ENCODE measurements at regions not wholly inside any gene's neighbourhood (a gene's known extent, or its start where the extent isn't known, plus 50 kb on each side); places are given as distances from the start of the nearest gene placed in this dataset.

DNA sequence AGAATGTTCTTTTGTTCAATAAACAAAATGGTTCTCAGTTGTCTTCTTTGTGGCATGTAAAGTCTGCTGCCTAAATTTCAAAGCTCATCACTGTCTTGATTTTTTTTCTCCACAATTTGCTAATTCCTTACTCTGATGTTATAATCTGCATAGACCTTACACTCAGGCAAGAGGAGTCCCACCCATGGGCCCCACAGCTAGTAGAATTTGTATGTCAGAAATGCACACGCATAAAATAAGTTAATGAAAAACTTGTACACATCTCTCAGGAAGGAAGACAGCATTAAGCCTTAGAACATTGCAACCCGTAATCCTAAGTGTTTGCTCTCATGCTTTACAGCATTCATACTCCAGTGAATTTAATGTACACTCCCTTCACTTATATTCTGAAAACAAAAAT lies 280.8 kb downstream of the ATXN7L3B start:
- Histone ChIP-seq H3K79me2 (ENCODE audit: insufficient read depth, low read length) (no peaks in the 10 kb centered on the region), H3K27ac (ENCODE audit: low read length) (no peak overlapping the region), H3K9me3 (ENCODE audit: insufficient read depth, low read length, severe bottlenecking) (no peaks in the 10 kb centered on the region), H4K20me1 (ENCODE audit: insufficient read depth, low read length) (no peaks in the 10 kb centered on the region), H2AFZ (ENCODE audit: low read depth, low read length) (no peak overlapping the region), H3K9ac (ENCODE audit: low read depth, low read length) (no peak overlapping the region), H3K27me3 (ENCODE audit: insufficient read depth, low read length, poor library complexity) (no peaks in the 10 kb centered on the region), H3K4me2 (ENCODE audit: insufficient read depth, low read length) (no peak overlapping the region), H3K4me3 (ENCODE audit: low read depth in 1 of 2, low read length in 2 of 2) (no peak overlapping the region), H3K36me3 (ENCODE audit: insufficient read depth, low read length) (no peaks in the 10 kb centered on the region), H3K4me1 (ENCODE audit: insufficient read depth, low read length) (no peaks in the 10 kb centered on the region)
- no peak for TF ChIP-seq EZH2 (IDR thresholded peaks at IDR 0.05; ENCODE audit: borderline replicate concordance, low read depth, low read length, severe bottlenecking)
- TF ChIP-seq, protein P1, sequence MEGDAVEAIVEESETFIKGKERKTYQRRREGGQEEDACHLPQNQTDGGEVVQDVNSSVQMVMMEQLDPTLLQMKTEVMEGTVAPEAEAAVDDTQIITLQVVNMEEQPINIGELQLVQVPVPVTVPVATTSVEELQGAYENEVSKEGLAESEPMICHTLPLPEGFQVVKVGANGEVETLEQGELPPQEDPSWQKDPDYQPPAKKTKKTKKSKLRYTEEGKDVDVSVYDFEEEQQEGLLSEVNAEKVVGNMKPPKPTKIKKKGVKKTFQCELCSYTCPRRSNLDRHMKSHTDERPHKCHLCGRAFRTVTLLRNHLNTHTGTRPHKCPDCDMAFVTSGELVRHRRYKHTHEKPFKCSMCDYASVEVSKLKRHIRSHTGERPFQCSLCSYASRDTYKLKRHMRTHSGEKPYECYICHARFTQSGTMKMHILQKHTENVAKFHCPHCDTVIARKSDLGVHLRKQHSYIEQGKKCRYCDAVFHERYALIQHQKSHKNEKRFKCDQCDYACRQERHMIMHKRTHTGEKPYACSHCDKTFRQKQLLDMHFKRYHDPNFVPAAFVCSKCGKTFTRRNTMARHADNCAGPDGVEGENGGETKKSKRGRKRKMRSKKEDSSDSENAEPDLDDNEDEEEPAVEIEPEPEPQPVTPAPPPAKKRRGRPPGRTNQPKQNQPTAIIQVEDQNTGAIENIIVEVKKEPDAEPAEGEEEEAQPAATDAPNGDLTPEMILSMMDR (IDR thresholded peaks at IDR 0.05; ENCODE audit: borderline replicate concordance, extremely low read depth, low read length, poor library complexity, severe bottlenecking) = no peak
- DNase-seq (no peak), ATAC-seq (ENCODE audit: insufficient read depth, low read depth) (no peak)

DNA sequence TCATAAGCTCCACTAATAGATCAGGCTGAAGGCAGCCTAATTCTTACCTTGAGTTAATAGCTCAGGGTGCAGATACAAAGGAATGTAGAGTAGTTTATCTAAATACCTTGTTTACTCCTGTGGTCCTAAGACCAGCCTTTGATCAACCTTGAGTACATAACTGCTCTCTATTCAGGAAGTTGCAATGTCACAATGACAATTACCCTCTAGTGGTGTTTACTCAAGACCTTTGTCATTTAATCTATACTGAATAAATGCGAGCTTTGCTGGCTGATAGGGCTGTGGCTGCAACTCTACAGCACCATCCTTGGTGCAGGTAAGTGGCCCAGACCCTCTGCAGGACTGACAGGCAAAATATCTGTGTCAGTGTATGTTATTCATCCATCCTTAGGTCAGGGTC lies 282.7 kb downstream of the ATXN7L3B start:
- ATAC-seq (ENCODE audit: insufficient read depth, low read depth) = no peak
- TF ChIP-seq, protein P1 (IDR thresholded peaks at IDR 0.05; ENCODE audit: borderline replicate concordance, extremely low read depth, low read length, poor library complexity, severe bottlenecking) = no peak
- TF ChIP-seq EZH2 (IDR thresholded peaks at IDR 0.05; ENCODE audit: borderline replicate concordance, low read depth, low read length, severe bottlenecking) = no peak
- H3K4me1 ChIP-seq (ENCODE audit: insufficient read depth, low read length) = no peaks in the 10 kb centered on the region

DNA sequence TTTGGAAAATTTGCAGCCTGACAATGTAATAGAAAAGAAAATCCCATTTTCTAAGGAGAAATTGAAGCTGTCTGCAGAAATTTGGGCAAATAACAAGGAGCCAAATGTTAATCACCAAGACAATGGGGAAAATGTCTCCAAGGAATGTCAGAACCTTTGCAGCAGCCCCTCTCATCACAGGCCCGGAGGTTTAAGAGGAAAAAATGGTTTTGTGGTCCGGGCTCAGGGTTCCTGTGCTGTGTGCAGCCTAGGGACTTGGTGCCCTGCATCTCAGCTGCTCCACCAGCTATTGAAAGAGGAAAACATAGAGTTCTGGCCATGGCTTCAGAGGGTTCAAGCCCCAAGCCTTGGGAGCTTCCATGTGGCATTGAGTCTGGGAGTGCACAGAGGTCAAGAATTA lies 298.9 kb downstream of the ATXN7L3B start:
- no peaks in the 10 kb centered on the region for H4K20me1 ChIP-seq (ENCODE audit: insufficient read depth, low read length)
- H3K9me3 ChIP-seq (ENCODE audit: insufficient read depth, low read length, severe bottlenecking) = no peaks in the 10 kb centered on the region
- no peak overlapping the region for H3K9ac ChIP-seq (ENCODE audit: low read depth, low read length)
- no peak overlapping the region for H2AFZ ChIP-seq (ENCODE audit: low read depth, low read length)
- DNase-seq (no peak), ATAC-seq (ENCODE audit: insufficient read depth, low read depth) (no peak)
- no peak overlapping the region for H3K4me2 ChIP-seq (ENCODE audit: insufficient read depth, low read length)
- H3K4me1 ChIP-seq (ENCODE audit: insufficient read depth, low read length) = no peaks in the 10 kb centered on the region
- no peaks in the 10 kb centered on the region for H3K36me3 ChIP-seq (ENCODE audit: insufficient read depth, low read length)
- H3K27me3 ChIP-seq (ENCODE audit: insufficient read depth, low read length, poor library complexity) = no peaks in the 10 kb centered on the region
- no peak overlapping the region for H3K4me3 ChIP-seq (ENCODE audit: low read depth in 1 of 2, low read length in 2 of 2)
- no peaks in the 10 kb centered on the region for H3K79me2 ChIP-seq (ENCODE audit: insufficient read depth, low read length)
- TF ChIP-seq, protein P1 (IDR thresholded peaks at IDR 0.05; ENCODE audit: borderline replicate concordance, extremely low read depth, low read length, poor library complexity, severe bottlenecking) = no peak
- TF ChIP-seq EZH2 (IDR thresholded peaks at IDR 0.05; ENCODE audit: borderline replicate concordance, low read depth, low read length, severe bottlenecking) = no peak
- no peak overlapping the region for H3K27ac ChIP-seq (ENCODE audit: low read length)

More for the DNA sequence above, 282.7 kb downstream of the ATXN7L3B start:
- H3K27me3 ChIP-seq (ENCODE audit: insufficient read depth, low read length, poor library complexity) = no peaks in the 10 kb centered on the region
- no peaks in the 10 kb centered on the region for H3K9me3 ChIP-seq (ENCODE audit: insufficient read depth, low read length, severe bottlenecking)
- H3K4me2 ChIP-seq (ENCODE audit: insufficient read depth, low read length) = no peak overlapping the region
- no peak for DNase-seq
- no peak overlapping the region for H2AFZ ChIP-seq (ENCODE audit: low read depth, low read length)
- H3K9ac ChIP-seq (ENCODE audit: low read depth, low read length) = no peak overlapping the region
- no peaks in the 10 kb centered on the region for H3K79me2 ChIP-seq (ENCODE audit: insufficient read depth, low read length)
- H3K36me3 ChIP-seq (ENCODE audit: insufficient read depth, low read length) = no peaks in the 10 kb centered on the region
- no peak overlapping the region for H3K27ac ChIP-seq (ENCODE audit: low read length)
- H4K20me1 ChIP-seq (ENCODE audit: insufficient read depth, low read length) = no peaks in the 10 kb centered on the region
- H3K4me3 ChIP-seq (ENCODE audit: low read depth in 1 of 2, low read length in 2 of 2) = no peak overlapping the region

DNA sequence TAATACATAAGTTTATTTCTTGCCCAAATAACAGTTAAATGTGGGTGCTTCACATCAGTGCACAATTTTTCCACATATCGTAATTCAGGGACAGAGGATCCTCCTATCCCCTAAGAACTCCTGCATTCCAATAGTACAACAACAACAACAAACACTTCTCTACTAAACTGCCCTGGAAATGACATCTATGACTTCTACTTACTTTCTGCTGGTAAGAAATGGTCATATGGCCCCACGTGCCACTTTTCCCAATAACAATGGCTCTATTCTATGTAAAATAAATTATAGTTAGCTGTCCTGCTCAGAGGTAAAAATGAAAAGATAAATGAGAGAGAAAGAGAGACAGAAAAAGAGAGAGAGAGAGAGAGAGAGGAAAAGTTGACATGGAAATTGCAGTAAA lies 308.5 kb downstream of the ATXN7L3B start:
- H3K9ac ChIP-seq (ENCODE audit: low read depth, low read length) = no peak overlapping the region
- H3K79me2 ChIP-seq (ENCODE audit: insufficient read depth, low read length) = no peaks in the 10 kb centered on the region
- TF ChIP-seq EZH2 (IDR thresholded peaks at IDR 0.05; ENCODE audit: borderline replicate concordance, low read depth, low read length, severe bottlenecking) = no peak
- TF ChIP-seq, protein P1 (IDR thresholded peaks at IDR 0.05; ENCODE audit: borderline replicate concordance, extremely low read depth, low read length, poor library complexity, severe bottlenecking) = no peak
- no peaks in the 10 kb centered on the region for H3K27me3 ChIP-seq (ENCODE audit: insufficient read depth, low read length, poor library complexity)
- H2AFZ ChIP-seq (ENCODE audit: low read depth, low read length) = no peak overlapping the region
- no peak overlapping the region for H3K27ac ChIP-seq (ENCODE audit: low read length)
- H4K20me1 ChIP-seq (ENCODE audit: insufficient read depth, low read length) = no peaks in the 10 kb centered on the region
- no peaks in the 10 kb centered on the region for H3K9me3 ChIP-seq (ENCODE audit: insufficient read depth, low read length, severe bottlenecking)
- no peak overlapping the region for H3K4me2 ChIP-seq (ENCODE audit: insufficient read depth, low read length)
- no peaks in the 10 kb centered on the region for H3K36me3 ChIP-seq (ENCODE audit: insufficient read depth, low read length)
- no peak overlapping the region for H3K4me3 ChIP-seq (ENCODE audit: low read depth in 1 of 2, low read length in 2 of 2)
- no peak for DNase-seq
- ATAC-seq (ENCODE audit: insufficient read depth, low read depth) = no peak
- H3K4me1 ChIP-seq (ENCODE audit: insufficient read depth, low read length) = no peaks in the 10 kb centered on the region

All from DND-41 (cell line).